HCT116 (cell line): ENCODE measurements at regions not wholly inside any gene's neighbourhood (a gene's known extent, or its start where the extent isn't known, plus 50 kb on each side); places are given as distances from the start of the nearest gene placed in this dataset.

Experiments
- CTCF ChIP-seq, 3 experiments: fragments of 200-600 bp in 1 of 3; sonication (generic) in 1 of 3; IDR thresholded peaks in 2 of 3; conservative IDR thresholded peaks in 1 of 3; 2 replicates each; pipeline ENCODE4 v1.5.1; 2012 to 2017; ENCODE audit warnings: low read depth in 2 of 3, low read length in 2 of 3, antibody characterized with exemption in 1 of 3, borderline replicate concordance in 1 of 3, control low read depth in 1 of 3, mild to moderate bottlenecking in 1 of 3, mixed read lengths in 1 of 3, mixed run types in 1 of 3, moderate library complexity in 1 of 3; ENCODE audit not compliant: insufficient read depth in 1 of 3
- EGR1 ChIP-seq: IDR thresholded peaks from 2 replicates; pipeline ENCODE4 v1.6.1; 2012; ENCODE audit warnings: low read depth
- EZH2phosphoT487 ChIP-seq: fragments of 200-600 bp; IDR thresholded peaks from 2 replicates; pipeline ENCODE4 v1.6.1; 2018; ENCODE audit warnings: antibody characterized with exemption, borderline replicate concordance
- POLR2A ChIP-seq: IDR thresholded peaks from 2 replicates; pipeline ENCODE4 v1.7.0; 2011; ENCODE audit warnings: borderline replicate concordance; ENCODE audit not compliant: insufficient read depth, insufficient read length; ENCODE audit errors: extremely low read depth
- POLR2AphosphoS5 ChIP-seq: IDR thresholded peaks from 2 replicates; pipeline ENCODE4 v1.6.1; 2011; ENCODE audit warnings: mild to moderate bottlenecking, low read depth, low read length, moderate library complexity
- REST ChIP-seq: IDR thresholded peaks from 2 replicates; pipeline ENCODE4 v1.6.1; 2012; ENCODE audit warnings: low read depth

- TF ChIP-seq CTCF (IDR thresholded peaks at IDR 0.05 in 2 of 3, conservative IDR thresholded peaks at IDR 0.05 in 1 of 3; ENCODE audit: borderline replicate concordance in 1 of 3, insufficient read depth in 1 of 3, low read depth in 2 of 3, low read length in 2 of 3) (no peak), POLR2A (no peak), EZH2phosphoT487 (no peak), REST (no peak), POLR2AphosphoS5 (no peak), EGR1 (no peak)
Observed at GRCh38 chr17:72392056-72393010, 271.5 kb downstream of the SOX9 start.
